Astrocyte of the cerebellum (primary cell): ENCODE measurements at regions not wholly inside any gene's neighbourhood (a gene's known extent, or its start where the extent isn't known, plus 50 kb on each side); places are given as distances from the start of the nearest gene placed in this dataset.
A peak's percentile ranks its signal among the peaks of the same experiment; 100 is the strongest.

ENCODE experiments used
- DNase-seq: peaks from one replicate; pipeline ENCODE4 v3.0.0-alpha.2; 2011; ENCODE audit warnings: low read depth
- H3K4me3 ChIP-seq: 2 replicates; pipeline ENCODE4 v1.5.1; 2011; ENCODE audit warnings: mild to moderate bottlenecking, low read depth, low read length, moderate library complexity
- CTCF ChIP-seq: IDR thresholded peaks from 2 replicates; pipeline ENCODE4 v1.5.1; 2012; ENCODE audit warnings: low read length, low read depth, moderate library complexity, mild to moderate bottlenecking; ENCODE audit errors: missing control alignments
- in situ Hi-C: cut with HindIII; loops from 2 replicates; pipeline ENCODE4 v1.10.0; 2017; ENCODE audit warnings: low sequenced_read_pairs

- no peak for TF ChIP-seq CTCF
- no peak for DNase-seq
- in situ Hi-C loops = no loop called here
- no peak overlapping the region for H3K4me3 ChIP-seq
Observed at GRCh38 chr4:163582703-163583102, 88.2 kb downstream of the TMA16 start.

- in situ Hi-C loops = no loop called here
- no peak overlapping the region for H3K4me3 ChIP-seq
- peak; percentile 17 for TF ChIP-seq CTCF
- no peak for DNase-seq
Observed at GRCh38 chr4:163587867-163588266, 93.4 kb downstream of the TMA16 start.

GRCh38 chr4:163588532-163588931, 94.0 kb downstream of the TMA16 start:
- DNase-seq = no peak
- TF ChIP-seq CTCF = no peak
- in situ Hi-C loops = no loop called here

GRCh38 chr4:163590103-163590502, 95.6 kb downstream of the TMA16 start:
- no peak overlapping the region for H3K4me3 ChIP-seq
- TF ChIP-seq CTCF = no peak
- in situ Hi-C loops = no loop called here
- DNase-seq = no peak

More at GRCh38 chr4:163588532-163588931, 94.0 kb downstream of the TMA16 start:
- H3K4me3 ChIP-seq = no peak overlapping the region

GRCh38 chr4:163590619-163591264, 96.3 kb downstream of the TMA16 start:
- in situ Hi-C loops = no loop called here
- no peak for TF ChIP-seq CTCF
- H3K4me3 ChIP-seq = no peak overlapping the region
- no peak for DNase-seq

GRCh38 chr4:163591614-163592020, 97.1 kb downstream of the TMA16 start:
- DNase-seq = no peak
- H3K4me3 ChIP-seq = no peak overlapping the region
- in situ Hi-C loops = no loop called here
- TF ChIP-seq CTCF = no peak

GRCh38 chr4:163592212-163592611, 97.7 kb downstream of the TMA16 start:
- no peak overlapping the region for H3K4me3 ChIP-seq
- in situ Hi-C loops = no loop called here
- DNase-seq = no peak
- no peak for TF ChIP-seq CTCF
